Muscle layer of colon (tissue), 2 donors: ENCODE measurements at regions not wholly inside any gene's neighbourhood (a gene's known extent, or its start where the extent isn't known, plus 50 kb on each side); places are given as distances from the start of the nearest gene placed in this dataset.

Experiments used
- H3K27ac ChIP-seq: one replicate; pipeline ENCODE4 v1.7.0; 2013; ENCODE audit warnings: low read depth, mild to moderate bottlenecking, low read length, moderate library complexity
- H3K27me3 ChIP-seq, 2 donors: one replicate each; pipeline ENCODE4 v1.7.0; 2013; ENCODE audit warnings: low read length in 2 of 2, mild to moderate bottlenecking in 2 of 2; ENCODE audit not compliant: insufficient read depth in 2 of 2, control insufficient read depth in 1 of 2
- H3K36me3 ChIP-seq: one replicate; pipeline ENCODE4 v1.7.0; 2013; ENCODE audit warnings: mild to moderate bottlenecking, low read length; ENCODE audit not compliant: insufficient read depth
- H3K4me1 ChIP-seq: one replicate; pipeline ENCODE4 v1.7.0; 2013; ENCODE audit warnings: mild to moderate bottlenecking, low read length; ENCODE audit not compliant: insufficient read depth
- H3K4me3 ChIP-seq, 2 donors: one replicate each; pipeline ENCODE4 v1.7.0; 2013; ENCODE audit warnings: low read length in 2 of 2, low read depth in 1 of 2, mild to moderate bottlenecking in 1 of 2, moderate library complexity in 1 of 2
- H3K9ac ChIP-seq: one replicate; pipeline ENCODE4 v1.7.0; 2013; ENCODE audit warnings: low read length
- H3K9me3 ChIP-seq: one replicate; pipeline ENCODE4 v1.7.0; 2013; ENCODE audit warnings: mild to moderate bottlenecking, low read length
- donor health status: abdominal sarcoma.
- donor health status: Adenocarcinoma of cecum.

DNA sequence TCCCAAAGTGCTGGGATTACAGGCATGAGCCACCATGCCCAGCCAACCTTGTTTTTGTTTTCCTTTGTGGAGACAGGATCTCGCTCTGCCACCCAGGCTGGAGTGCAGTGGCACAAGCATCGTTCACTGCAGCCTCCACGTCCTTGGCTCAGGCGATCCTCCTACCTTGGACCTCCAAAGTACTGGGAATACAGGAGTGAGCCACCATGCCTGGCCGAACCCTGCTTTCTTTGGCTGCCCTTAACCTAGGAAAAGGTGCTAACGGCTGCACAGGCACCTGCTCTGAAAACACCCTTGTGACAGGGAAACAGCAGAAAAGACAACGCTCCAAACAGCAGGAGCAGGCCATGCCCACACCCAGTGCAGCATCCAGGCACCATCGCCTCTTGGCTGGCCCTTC, 71.9 kb downstream of the OAT start:
- Histone ChIP-seq H3K4me3 (no peak overlapping the region), H3K36me3 (no peaks in the 10 kb centered on the region), H3K27ac (no peak overlapping the region), H3K9me3 (no peaks in the 10 kb centered on the region), H3K27me3 (no peaks in the 10 kb centered on the region), H3K4me1 (no peaks in the 10 kb centered on the region), H3K9ac (no peak overlapping the region)

DNA sequence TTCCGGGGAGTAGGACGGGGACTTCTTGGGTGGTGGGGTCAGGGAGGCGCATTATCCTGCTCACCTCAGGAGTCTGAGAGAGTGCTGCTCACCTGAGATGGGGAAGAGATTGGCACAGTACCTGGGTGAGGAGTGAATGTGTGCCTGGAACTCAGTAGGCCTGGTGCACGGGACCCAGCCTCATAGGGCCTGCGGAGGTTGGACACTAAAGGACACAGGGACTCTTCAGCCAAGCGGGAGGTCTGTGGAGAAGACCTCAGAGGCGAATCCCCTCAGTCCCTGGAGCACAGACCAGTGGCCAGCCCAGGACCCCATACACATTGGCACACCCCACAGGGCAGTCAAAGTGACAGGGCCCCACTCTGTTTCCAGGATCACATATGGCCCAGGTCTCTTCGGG, 73.2 kb downstream of the OAT start:
- Histone ChIP-seq H3K27me3 (no peaks in the 10 kb centered on the region), H3K9ac (no peak overlapping the region), H3K27ac (no peak overlapping the region), H3K4me3 (no peak overlapping the region), H3K4me1 (no peaks in the 10 kb centered on the region), H3K9me3 (no peaks in the 10 kb centered on the region), H3K36me3 (no peaks in the 10 kb centered on the region)

DNA sequence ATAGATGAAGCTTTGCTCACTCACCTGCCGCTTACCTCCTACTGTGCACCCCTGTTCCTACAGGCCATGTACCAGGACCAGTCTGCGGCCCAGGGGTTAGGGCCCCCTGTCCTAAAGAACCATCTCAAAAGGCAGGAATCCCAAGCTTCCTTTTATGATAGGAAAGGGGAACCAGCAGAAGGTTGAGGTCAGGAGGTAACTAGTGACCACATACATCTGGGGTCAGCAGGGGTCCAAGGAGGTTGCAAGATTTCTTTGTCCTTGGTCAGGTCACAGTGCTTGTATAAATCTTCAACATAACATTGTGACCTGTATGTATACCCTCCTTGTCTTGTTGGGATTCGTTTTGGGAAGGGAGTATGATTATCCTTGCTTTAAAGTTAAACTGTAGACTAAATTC, 73.8 kb downstream of the OAT start:
- H3K27me3 ChIP-seq: no peaks in the 10 kb centered on the region
- no peak overlapping the region for H3K4me3 ChIP-seq
- no peaks in the 10 kb centered on the region for H3K4me1 ChIP-seq
- no peak overlapping the region for H3K27ac ChIP-seq
- no peaks in the 10 kb centered on the region for H3K36me3 ChIP-seq
- H3K9me3 ChIP-seq: no peaks in the 10 kb centered on the region
- H3K9ac ChIP-seq: no peak overlapping the region

DNA sequence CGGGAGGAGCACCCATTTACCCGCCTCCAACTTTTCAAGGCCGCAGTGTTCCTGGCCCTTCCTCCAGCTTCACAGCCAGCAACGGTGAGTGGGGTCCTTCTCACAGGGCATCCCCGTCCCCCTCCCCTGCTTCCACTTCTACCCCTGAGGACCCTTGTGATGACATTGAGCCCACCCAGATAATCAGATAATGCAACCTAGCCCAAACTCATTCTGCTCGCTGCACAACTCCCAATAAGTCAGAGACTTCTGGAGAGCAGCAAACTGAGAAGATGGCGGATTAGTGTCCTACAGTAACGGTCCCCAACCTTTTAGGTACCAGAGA, 74.5 kb downstream of the OAT start:
- Histone ChIP-seq H3K4me3 (no peak overlapping the region), H3K9ac (no peak overlapping the region), H3K9me3 (no peaks in the 10 kb centered on the region), H3K27me3 (no peaks in the 10 kb centered on the region), H3K36me3 (no peaks in the 10 kb centered on the region), H3K27ac (no peak overlapping the region), H3K4me1 (no peaks in the 10 kb centered on the region)

DNA sequence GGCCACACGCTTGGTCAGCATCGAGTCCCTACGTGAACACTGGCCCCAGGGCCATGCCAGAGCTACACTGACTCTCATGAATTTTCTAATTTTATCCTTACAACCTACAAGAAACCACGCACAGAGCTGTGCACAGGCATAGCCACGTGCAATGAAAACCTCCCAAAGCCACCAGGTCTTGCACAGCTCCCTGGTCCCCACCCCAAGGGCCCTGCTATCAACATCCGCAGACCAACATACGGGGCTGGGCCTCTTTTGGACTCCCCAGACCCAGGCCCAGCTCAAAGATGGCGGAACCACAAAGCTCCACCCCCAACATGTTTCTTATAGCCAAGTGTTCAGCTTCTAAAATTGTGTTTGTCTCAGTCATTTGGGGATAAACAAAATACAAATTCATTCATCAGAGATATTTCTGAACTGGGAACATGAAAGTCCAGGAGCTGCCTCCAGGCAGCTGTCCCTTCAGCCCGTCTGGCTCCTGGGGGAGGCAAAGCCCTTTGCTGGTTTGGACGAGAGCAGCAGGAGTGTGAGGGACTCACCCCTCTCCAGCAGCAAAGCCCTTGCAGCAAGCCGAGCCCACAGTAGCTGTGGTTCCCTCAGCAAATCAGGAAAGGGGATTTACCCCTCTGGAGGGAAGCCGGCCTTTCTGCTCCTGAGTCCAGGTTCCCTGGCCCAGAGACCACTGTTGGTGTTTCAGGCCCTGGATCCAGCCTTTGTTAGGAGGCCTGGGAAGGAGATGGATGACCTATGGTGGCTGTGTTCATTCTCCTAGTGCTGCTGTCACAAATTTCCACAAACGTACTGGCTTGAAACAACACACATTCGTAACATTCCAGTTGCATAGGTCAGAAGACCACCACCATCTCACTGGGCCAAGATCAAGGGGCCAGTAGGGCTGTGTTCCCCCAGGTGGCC, 75.1 kb downstream of the OAT start:
- Histone ChIP-seq H3K27me3 (no peaks in the 10 kb centered on the region), H3K9ac (no peak overlapping the region), H3K4me1 (no peaks in the 10 kb centered on the region), H3K4me3 (no peak overlapping the region), H3K36me3 (no peaks in the 10 kb centered on the region), H3K27ac (no peak overlapping the region), H3K9me3 (no peaks in the 10 kb centered on the region)

DNA sequence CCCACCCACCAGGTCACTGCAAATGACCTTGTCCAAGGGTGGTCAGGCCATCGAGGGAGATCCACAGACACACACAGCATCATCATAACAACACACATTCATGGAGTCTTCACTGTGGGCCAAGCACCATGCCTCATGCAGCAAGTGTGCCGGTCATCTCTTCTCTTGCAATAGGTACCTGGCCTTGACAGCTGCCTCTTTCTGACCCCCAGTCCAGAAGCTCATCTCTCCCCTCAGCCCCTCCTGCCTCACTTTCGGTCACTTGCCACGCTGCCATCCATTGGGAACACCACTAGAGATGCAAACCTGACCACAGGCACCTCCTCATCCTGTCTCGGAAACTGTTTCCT, 75.9 kb downstream of the OAT start:
- Histone ChIP-seq H3K36me3 (no peaks in the 10 kb centered on the region), H3K4me1 (no peaks in the 10 kb centered on the region), H3K9me3 (no peaks in the 10 kb centered on the region), H3K9ac (no peak overlapping the region), H3K27ac (no peak overlapping the region), H3K27me3 (no peaks in the 10 kb centered on the region), H3K4me3 (no peak overlapping the region)

DNA sequence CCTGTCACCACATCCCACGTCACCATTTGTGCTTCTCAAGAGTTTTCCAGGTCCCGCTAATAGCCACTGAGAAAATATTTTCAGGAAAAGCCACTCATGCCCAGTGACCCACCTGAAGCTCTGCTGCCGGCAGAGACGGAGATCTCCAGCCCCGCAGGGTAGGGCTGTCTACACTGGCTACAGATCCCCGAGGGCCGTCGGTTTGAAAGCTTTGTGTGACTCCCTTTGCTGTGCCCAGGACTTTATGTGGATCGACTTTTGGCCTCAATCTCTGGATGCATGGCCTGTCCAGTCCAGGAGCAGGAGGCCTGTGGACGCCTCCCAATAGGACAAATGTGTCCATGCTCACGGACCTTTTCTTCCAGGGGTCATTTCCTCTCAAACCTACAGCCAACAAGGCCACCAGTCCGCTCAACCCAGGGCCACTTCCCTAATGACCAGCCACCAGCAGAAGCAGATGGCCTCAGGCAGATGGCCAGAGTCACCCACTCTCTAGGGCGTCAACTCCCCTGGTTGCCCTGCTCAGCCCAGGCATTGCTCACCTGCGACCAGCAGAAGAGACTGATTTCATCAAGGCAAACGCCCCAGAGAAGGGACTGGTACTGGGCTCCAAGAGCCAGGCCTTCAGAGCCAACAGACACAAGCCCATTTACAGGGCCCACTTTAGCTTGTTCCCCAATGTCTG, 76.4 kb downstream of the OAT start:
- Histone ChIP-seq H3K27ac (no peak overlapping the region), H3K4me3 (no peak overlapping the region), H3K9ac (no peak overlapping the region), H3K36me3 (no peaks in the 10 kb centered on the region), H3K27me3 (no peaks in the 10 kb centered on the region), H3K4me1 (no peaks in the 10 kb centered on the region), H3K9me3 (no peaks in the 10 kb centered on the region)

DNA sequence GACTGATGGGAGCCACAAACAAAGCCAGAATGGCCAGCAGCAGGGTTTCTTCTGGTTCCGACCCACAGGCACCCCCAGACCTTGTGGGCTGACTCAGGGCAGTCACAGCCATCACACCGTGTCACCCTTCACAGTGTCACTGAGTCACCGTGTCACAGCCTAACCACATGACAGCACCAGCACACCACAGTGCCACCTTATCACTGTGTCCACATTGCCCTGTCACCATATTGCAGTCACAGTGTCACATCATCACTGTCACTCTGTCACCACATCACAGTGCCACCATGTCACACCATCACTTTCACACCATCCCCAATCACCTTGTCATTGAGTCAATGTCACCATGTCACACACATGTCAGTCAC, 77.0 kb downstream of the OAT start:
- Histone ChIP-seq H3K27ac (no peak overlapping the region), H3K4me3 (no peak overlapping the region), H3K36me3 (no peaks in the 10 kb centered on the region), H3K9me3 (no peaks in the 10 kb centered on the region), H3K9ac (no peak overlapping the region), H3K4me1 (no peaks in the 10 kb centered on the region), H3K27me3 (no peaks in the 10 kb centered on the region)

DNA sequence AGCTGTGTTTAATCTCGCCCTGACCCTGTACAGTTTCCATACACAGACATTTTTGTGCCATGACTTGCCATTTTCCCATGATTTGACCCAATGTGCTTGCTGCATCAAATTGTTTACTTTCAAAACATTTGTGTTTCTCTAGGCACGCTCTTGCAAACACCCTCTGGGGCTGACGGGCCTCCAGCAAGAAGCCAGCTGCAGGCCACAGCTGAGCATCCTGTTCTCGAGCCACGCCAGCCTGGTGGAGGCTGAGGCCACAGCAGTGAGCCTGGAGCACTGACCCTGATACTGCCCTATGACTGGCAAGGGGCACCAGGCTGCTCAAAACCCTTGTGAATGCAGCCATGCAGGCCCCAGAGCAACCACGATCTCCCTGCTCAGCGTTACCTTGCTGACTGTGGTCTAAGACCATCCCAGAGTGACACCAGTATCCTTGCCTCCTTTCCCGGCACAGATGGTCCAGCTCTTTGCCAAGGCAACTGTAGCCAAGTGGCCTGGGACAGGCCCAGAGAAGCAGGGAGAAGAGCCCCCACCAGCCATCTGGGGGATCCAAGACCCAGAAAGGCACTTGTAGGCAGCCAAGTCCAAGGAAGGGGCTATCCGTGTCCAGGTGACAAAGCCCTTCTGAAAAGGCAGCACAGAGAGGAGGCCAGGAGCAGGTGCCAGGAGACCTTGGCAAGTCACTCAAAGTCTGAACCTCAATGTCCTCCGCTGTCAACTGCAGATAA, 78.5 kb downstream of the OAT start:
- H3K27me3 ChIP-seq: no peaks in the 10 kb centered on the region
- H3K9ac ChIP-seq: no peak overlapping the region
- no peak overlapping the region for H3K27ac ChIP-seq
- no peak overlapping the region for H3K4me3 ChIP-seq
- no peaks in the 10 kb centered on the region for H3K4me1 ChIP-seq
- no peaks in the 10 kb centered on the region for H3K9me3 ChIP-seq
- H3K36me3 ChIP-seq: no peaks in the 10 kb centered on the region

DNA sequence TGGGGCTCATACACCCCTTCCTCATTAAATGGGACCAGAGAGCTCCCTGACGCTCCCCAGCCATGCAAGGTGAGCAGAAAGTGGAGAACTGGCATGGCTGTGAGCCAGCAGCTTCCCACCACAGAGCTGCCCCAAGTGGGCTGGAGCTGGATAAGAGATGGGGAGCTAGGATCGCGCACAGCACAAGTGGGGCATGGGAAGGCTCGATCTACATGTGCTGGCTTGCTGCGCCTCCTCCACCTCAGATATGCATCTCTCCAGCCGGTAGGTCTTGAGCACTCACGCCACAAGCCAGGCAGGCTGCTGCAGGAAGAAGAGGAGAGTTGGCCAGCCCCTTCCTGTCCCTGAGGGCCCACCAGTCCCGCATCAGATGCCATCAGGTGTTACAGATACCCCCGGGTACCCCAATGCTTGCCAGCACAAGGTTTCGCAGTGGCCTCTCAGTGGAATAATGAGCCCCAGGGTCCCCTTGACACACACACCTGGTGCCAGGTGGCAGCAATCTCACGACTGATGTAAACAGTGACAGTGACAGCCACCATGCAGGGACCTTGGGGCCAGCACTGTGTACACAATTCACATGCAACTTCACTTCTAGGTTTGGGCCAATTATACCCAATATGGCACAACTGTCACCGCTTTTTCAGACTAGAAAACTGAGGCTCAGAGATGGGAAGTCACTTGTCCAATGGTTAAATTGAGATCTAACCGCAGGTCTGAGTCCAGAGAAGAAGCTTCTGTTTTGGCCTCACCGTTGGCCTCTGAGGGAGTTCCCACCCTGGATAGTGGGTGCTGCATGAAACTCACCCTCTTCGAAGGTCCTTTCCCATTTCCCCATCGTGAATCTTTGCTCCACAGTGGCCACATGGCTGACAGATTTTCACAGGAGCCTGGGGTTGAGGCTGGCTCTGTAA, 79.3 kb downstream of the OAT start:
- no peaks in the 10 kb centered on the region for H3K27me3 ChIP-seq
- no peak overlapping the region for H3K9ac ChIP-seq
- no peaks in the 10 kb centered on the region for H3K4me1 ChIP-seq
- no peak overlapping the region for H3K27ac ChIP-seq
- H3K4me3 ChIP-seq: no peak overlapping the region
- H3K9me3 ChIP-seq: no peaks in the 10 kb centered on the region
- H3K36me3 ChIP-seq: no peaks in the 10 kb centered on the region
